Adrenal gland (tissue), 5 donors: ENCODE measurements at regions not wholly inside any gene's neighbourhood (a gene's known extent, or its start where the extent isn't known, plus 50 kb on each side); places are given as distances from the start of the nearest gene placed in this dataset.

ENCODE experiments used
- CTCF ChIP-seq, 6 experiments: fragments of 450-650 bp in 4 of 6; fragments of 200-600 bp in 2 of 6; sonication (generic) in 1 of 6; IDR thresholded peaks; 1 replicate in 5 of 6; 2 replicates in 1 of 6; pipeline versions ENCODE4 v1.5.1 to v1.8.0; 2016 to 2021; ENCODE audit warnings: antibody characterized with exemption in 6 of 6, mild to moderate bottlenecking in 2 of 6, moderate library complexity in 1 of 6
- POLR2A ChIP-seq, 2 donors: fragments of 450-650 bp; IDR thresholded peaks; one replicate each; pipeline ENCODE4 v1.6.1; 2017; ENCODE audit warnings: antibody characterized with exemption in 2 of 2, mild to moderate bottlenecking in 2 of 2, moderate library complexity in 1 of 2
- donor health status: DM: no; HTN: no; CAD: no.

GRCh38 chr20:40977218-40977617, 51.4 kb upstream of the TOP1 start:
- TF ChIP-seq CTCF (IDR thresholded peaks at IDR 0.05) (no peak), POLR2A (IDR thresholded peaks at IDR 0.05) (no peak)
